ENCODE measurements at regions not wholly inside any gene's neighbourhood (a gene's known extent, or its start where the extent isn't known, plus 50 kb on each side); places are given as distances from the start of the nearest gene placed in this dataset.
"Not testable (repeated sequence)": the region's sequence is repeated elsewhere in the genome, so short reads cannot be mapped to it uniquely, and the experiment has no call there.

GRCh38 chr5:57002959-57003485 is 51.1 kb upstream of the MIER3 start:
- Histone ChIP-seq H3K9me3 (ENCODE audit: control insufficient read depth in 1 of 2, low read length in 2 of 2) (no peaks in the 10 kb centered on the region), H3K27me3 (ENCODE audit: low read depth, low read length) (no peaks in the 10 kb centered on the region), H3K4me3 (ENCODE audit: low read depth in 1 of 2, low read length in 2 of 2) (no peak overlapping the region), H3K4me1 (ENCODE audit: control insufficient read depth in 1 of 2, insufficient read depth in 2 of 2, low read length in 2 of 2) (no peaks in the 10 kb centered on the region), H3K27ac (ENCODE audit: low read length) (no peak overlapping the region), H3K36me3 (ENCODE audit: control insufficient read depth in 1 of 2, insufficient read depth in 2 of 2, low read length in 2 of 2) (no peaks in the 10 kb centered on the region)

- H3K4me1 ChIP-seq (ENCODE audit: control insufficient read depth in 1 of 2, insufficient read depth in 2 of 2, low read length in 2 of 2); H3K36me3 ChIP-seq (ENCODE audit: control insufficient read depth in 1 of 2, insufficient read depth in 2 of 2, low read length in 2 of 2); H3K27me3 ChIP-seq (ENCODE audit: low read depth, low read length); H3K9me3 ChIP-seq (ENCODE audit: control insufficient read depth in 1 of 2, low read length in 2 of 2); H3K4me3 ChIP-seq (ENCODE audit: low read depth in 1 of 2, low read length in 2 of 2); H3K27ac ChIP-seq (ENCODE audit: low read length): not testable (repeated sequence)
Measured at GRCh38 chr5:57003566-57003965, 51.6 kb upstream of the MIER3 start.

GRCh38 chr5:57004800-57005199 is 52.9 kb upstream of the MIER3 start:
- Histone ChIP-seq H3K4me3 (ENCODE audit: low read depth in 1 of 2, low read length in 2 of 2) (no peak overlapping the region), H3K36me3 (ENCODE audit: control insufficient read depth in 1 of 2, insufficient read depth in 2 of 2, low read length in 2 of 2) (no peaks in the 10 kb centered on the region), H3K4me1 (ENCODE audit: control insufficient read depth in 1 of 2, insufficient read depth in 2 of 2, low read length in 2 of 2) (no peaks in the 10 kb centered on the region), H3K27ac (ENCODE audit: low read length) (no peak overlapping the region), H3K27me3 (ENCODE audit: low read depth, low read length) (no peaks in the 10 kb centered on the region), H3K9me3 (ENCODE audit: control insufficient read depth in 1 of 2, low read length in 2 of 2) (no peaks in the 10 kb centered on the region)

GRCh38 chr5:57007344-57007743 is 55.4 kb upstream of the MIER3 start:
- H3K4me3 ChIP-seq (ENCODE audit: low read depth in 1 of 2, low read length in 2 of 2): no peak overlapping the region
- H3K27ac ChIP-seq (ENCODE audit: low read length): no peak overlapping the region
- H3K9me3 ChIP-seq (ENCODE audit: control insufficient read depth in 1 of 2, low read length in 2 of 2): no peaks in the 10 kb centered on the region
- H3K36me3 ChIP-seq (ENCODE audit: control insufficient read depth in 1 of 2, insufficient read depth in 2 of 2, low read length in 2 of 2): no peaks in the 10 kb centered on the region
- no peaks in the 10 kb centered on the region for H3K27me3 ChIP-seq (ENCODE audit: low read depth, low read length)
- no peaks in the 10 kb centered on the region for H3K4me1 ChIP-seq (ENCODE audit: control insufficient read depth in 1 of 2, insufficient read depth in 2 of 2, low read length in 2 of 2)

GRCh38 chr5:57009811-57010210 is 57.9 kb upstream of the MIER3 start:
- H3K36me3 ChIP-seq (ENCODE audit: control insufficient read depth in 1 of 2, insufficient read depth in 2 of 2, low read length in 2 of 2): no peaks in the 10 kb centered on the region
- H3K4me1 ChIP-seq (ENCODE audit: control insufficient read depth in 1 of 2, insufficient read depth in 2 of 2, low read length in 2 of 2): no peaks in the 10 kb centered on the region
- no peaks in the 10 kb centered on the region for H3K9me3 ChIP-seq (ENCODE audit: control insufficient read depth in 1 of 2, low read length in 2 of 2)
- H3K27ac ChIP-seq (ENCODE audit: low read length): no peak overlapping the region
- H3K4me3 ChIP-seq (ENCODE audit: low read depth in 1 of 2, low read length in 2 of 2): no peak overlapping the region
- H3K27me3 ChIP-seq (ENCODE audit: low read depth, low read length): no peaks in the 10 kb centered on the region

- no peaks in the 10 kb centered on the region for H3K4me1 ChIP-seq (ENCODE audit: control insufficient read depth in 1 of 2, insufficient read depth in 2 of 2, low read length in 2 of 2)
- H3K4me3 ChIP-seq (ENCODE audit: low read depth in 1 of 2, low read length in 2 of 2): no peak overlapping the region
- H3K27ac ChIP-seq (ENCODE audit: low read length): no peak overlapping the region
- H3K27me3 ChIP-seq (ENCODE audit: low read depth, low read length): no peaks in the 10 kb centered on the region
- H3K9me3 ChIP-seq (ENCODE audit: control insufficient read depth in 1 of 2, low read length in 2 of 2): no peaks in the 10 kb centered on the region
- H3K36me3 ChIP-seq (ENCODE audit: control insufficient read depth in 1 of 2, insufficient read depth in 2 of 2, low read length in 2 of 2): no peaks in the 10 kb centered on the region
Measured at GRCh38 chr5:57010786-57011185, 58.9 kb upstream of the MIER3 start.

- H3K4me1 ChIP-seq (ENCODE audit: control insufficient read depth in 1 of 2, insufficient read depth in 2 of 2, low read length in 2 of 2): no peaks in the 10 kb centered on the region
- H3K4me3 ChIP-seq (ENCODE audit: low read depth in 1 of 2, low read length in 2 of 2): no peak overlapping the region
- no peak overlapping the region for H3K27ac ChIP-seq (ENCODE audit: low read length)
- no peaks in the 10 kb centered on the region for H3K36me3 ChIP-seq (ENCODE audit: control insufficient read depth in 1 of 2, insufficient read depth in 2 of 2, low read length in 2 of 2)
- no peaks in the 10 kb centered on the region for H3K27me3 ChIP-seq (ENCODE audit: low read depth, low read length)
- no peaks in the 10 kb centered on the region for H3K9me3 ChIP-seq (ENCODE audit: control insufficient read depth in 1 of 2, low read length in 2 of 2)
Measured at GRCh38 chr5:57012511-57012910, 60.6 kb upstream of the MIER3 start.

- H3K4me1 ChIP-seq (ENCODE audit: control insufficient read depth in 1 of 2, insufficient read depth in 2 of 2, low read length in 2 of 2): no peaks in the 10 kb centered on the region
- no peaks in the 10 kb centered on the region for H3K36me3 ChIP-seq (ENCODE audit: control insufficient read depth in 1 of 2, insufficient read depth in 2 of 2, low read length in 2 of 2)
- H3K9me3 ChIP-seq (ENCODE audit: control insufficient read depth in 1 of 2, low read length in 2 of 2): no peaks in the 10 kb centered on the region
- H3K27me3 ChIP-seq (ENCODE audit: low read depth, low read length): no peaks in the 10 kb centered on the region
- no peak overlapping the region for H3K27ac ChIP-seq (ENCODE audit: low read length)
- no peak overlapping the region for H3K4me3 ChIP-seq (ENCODE audit: low read depth in 1 of 2, low read length in 2 of 2)
Measured at GRCh38 chr5:57025961-57026360, 74.0 kb upstream of the MIER3 start.

GRCh38 chr5:57028161-57028560 is 76.2 kb upstream of the MIER3 start:
- H3K4me3 ChIP-seq (ENCODE audit: low read depth in 1 of 2, low read length in 2 of 2): no peak overlapping the region
- no peaks in the 10 kb centered on the region for H3K4me1 ChIP-seq (ENCODE audit: control insufficient read depth in 1 of 2, insufficient read depth in 2 of 2, low read length in 2 of 2)
- H3K27me3 ChIP-seq (ENCODE audit: low read depth, low read length): no peaks in the 10 kb centered on the region
- H3K27ac ChIP-seq (ENCODE audit: low read length): no peak overlapping the region
- H3K9me3 ChIP-seq (ENCODE audit: control insufficient read depth in 1 of 2, low read length in 2 of 2): no peaks in the 10 kb centered on the region
- H3K36me3 ChIP-seq (ENCODE audit: control insufficient read depth in 1 of 2, insufficient read depth in 2 of 2, low read length in 2 of 2): no peaks in the 10 kb centered on the region

- H3K27ac ChIP-seq (ENCODE audit: low read length): no peak overlapping the region
- no peaks in the 10 kb centered on the region for H3K9me3 ChIP-seq (ENCODE audit: control insufficient read depth in 1 of 2, low read length in 2 of 2)
Measured at GRCh38 chr5:57032151-57032551, 80.2 kb upstream of the MIER3 start.

GRCh38 chr5:57033103-57033502 is 81.2 kb upstream of the MIER3 start:
- no peaks in the 10 kb centered on the region for H3K4me1 ChIP-seq (ENCODE audit: control insufficient read depth in 1 of 2, insufficient read depth in 2 of 2, low read length in 2 of 2)
- H3K27me3 ChIP-seq (ENCODE audit: low read depth, low read length): no peaks in the 10 kb centered on the region
- no peaks in the 10 kb centered on the region for H3K9me3 ChIP-seq (ENCODE audit: control insufficient read depth in 1 of 2, low read length in 2 of 2)
- H3K4me3 ChIP-seq (ENCODE audit: low read depth in 1 of 2, low read length in 2 of 2): no peak overlapping the region
- H3K27ac ChIP-seq (ENCODE audit: low read length): no peak overlapping the region
- H3K36me3 ChIP-seq (ENCODE audit: control insufficient read depth in 1 of 2, insufficient read depth in 2 of 2, low read length in 2 of 2): no peaks in the 10 kb centered on the region

More at GRCh38 chr5:57032151-57032551, 80.2 kb upstream of the MIER3 start:
- H3K4me3 ChIP-seq (ENCODE audit: low read depth in 1 of 2, low read length in 2 of 2): no peak overlapping the region
- H3K4me1 ChIP-seq (ENCODE audit: control insufficient read depth in 1 of 2, insufficient read depth in 2 of 2, low read length in 2 of 2): no peaks in the 10 kb centered on the region
- H3K36me3 ChIP-seq (ENCODE audit: control insufficient read depth in 1 of 2, insufficient read depth in 2 of 2, low read length in 2 of 2): no peaks in the 10 kb centered on the region
- H3K27me3 ChIP-seq (ENCODE audit: low read depth, low read length): no peaks in the 10 kb centered on the region

- Histone ChIP-seq H3K4me3 (ENCODE audit: low read depth in 1 of 2, low read length in 2 of 2) (no peak overlapping the region), H3K27ac (ENCODE audit: low read length) (no peak overlapping the region), H3K27me3 (ENCODE audit: low read depth, low read length) (no peaks in the 10 kb centered on the region), H3K36me3 (ENCODE audit: control insufficient read depth in 1 of 2, insufficient read depth in 2 of 2, low read length in 2 of 2) (no peaks in the 10 kb centered on the region), H3K9me3 (ENCODE audit: control insufficient read depth in 1 of 2, low read length in 2 of 2) (no peaks in the 10 kb centered on the region), H3K4me1 (ENCODE audit: control insufficient read depth in 1 of 2, insufficient read depth in 2 of 2, low read length in 2 of 2) (no peaks in the 10 kb centered on the region)
Measured at GRCh38 chr5:57033503-57033902, 81.6 kb upstream of the MIER3 start.

Data from muscle layer of duodenum (tissue), 2 donors.